GM12891 (cell line): ENCODE measurements at regions not wholly inside any gene's neighbourhood (a gene's known extent, or its start where the extent isn't known, plus 50 kb on each side); places are given as distances from the start of the nearest gene placed in this dataset.

Experiments used
- DNase-seq: peaks from one replicate; pipeline ENCODE4 v3.0.0; 2011; ENCODE audit warnings: low spot score; ENCODE audit not compliant: insufficient read length
- FAIRE-seq: peaks from 2 replicates; lab custom pipeline; 2011; peaks lifted over from hg19 to GRCh38; lab: Jason Lieb, UNC
- PAX5 ChIP-seq: IDR thresholded peaks from 2 replicates; pipeline ENCODE4 v1.6.1; 2011; ENCODE audit warnings: low read length, moderate library complexity, mild to moderate bottlenecking; ENCODE audit not compliant: insufficient read depth, severe bottlenecking
- POLR2A ChIP-seq: IDR thresholded peaks from 2 replicates; pipeline ENCODE4 v1.6.1; 2011; ENCODE audit warnings: low read depth, low read length, control low read depth
- POLR2AphosphoS5 ChIP-seq: IDR thresholded peaks from 2 replicates; pipeline ENCODE4 v1.6.1; 2011; ENCODE audit warnings: low read depth, low read length, control low read depth
- POU2F2 ChIP-seq: IDR thresholded peaks from 2 replicates; pipeline ENCODE4 v1.6.1; 2011; ENCODE audit warnings: low read depth, mild to moderate bottlenecking, control low read depth, low read length, moderate library complexity
- SPI1 ChIP-seq: IDR thresholded peaks from 2 replicates; pipeline ENCODE4 v1.6.1; 2011; ENCODE audit warnings: low read depth, low read length, control low read depth
- TAF1 ChIP-seq: IDR thresholded peaks from 2 replicates; pipeline ENCODE4 v1.6.1; 2011; ENCODE audit warnings: low read depth, low read length, control low read depth

DNA sequence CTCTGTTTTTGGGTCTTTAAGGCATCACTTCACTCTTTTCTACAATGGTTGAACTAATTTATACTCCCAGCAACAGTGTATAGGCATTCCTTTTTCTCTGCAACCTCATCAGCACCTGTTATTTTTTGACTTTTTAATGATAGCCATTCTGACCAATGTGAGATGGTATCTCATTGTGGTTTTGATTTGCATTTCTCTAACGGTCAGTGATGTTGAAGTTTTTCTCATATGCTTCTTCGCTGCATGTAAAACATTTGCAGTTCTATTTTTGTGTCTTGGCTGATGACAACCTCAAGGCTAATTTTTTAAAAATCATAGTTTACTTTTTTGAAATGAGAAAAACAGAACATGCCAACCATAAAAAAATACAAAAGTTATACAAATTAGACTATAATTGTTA is 258.2 kb upstream of the EDNRB start:
- TF ChIP-seq POLR2AphosphoS5 (no peak), POU2F2 (no peak), SPI1 (no peak), POLR2A (no peak), TAF1 (no peak), PAX5 (no peak)
- DNase-seq, result no peak
- FAIRE-seq, result no peak

DNA sequence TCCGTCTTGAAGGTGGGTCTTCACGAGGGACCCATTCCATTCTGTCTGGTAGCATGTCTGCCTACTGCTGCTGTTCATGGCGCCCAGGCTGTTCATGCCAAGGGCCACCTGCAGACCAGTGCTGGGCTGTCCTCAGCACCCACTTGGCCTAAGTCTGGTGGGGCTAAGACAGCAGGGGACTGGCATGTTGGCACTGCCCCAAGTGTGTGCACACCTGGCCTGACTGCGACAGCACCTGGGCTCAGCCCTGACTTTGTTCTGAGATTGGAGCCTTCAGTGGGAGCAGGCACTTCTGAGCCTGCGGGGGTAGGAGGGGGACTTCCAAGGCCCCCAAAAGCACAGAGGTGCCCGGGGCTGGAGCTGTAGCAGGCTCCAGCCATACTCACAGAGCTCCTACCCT is 250.8 kb upstream of the EDNRB start:
- FAIRE-seq (no peak), DNase-seq (no peak)
- TF ChIP-seq POU2F2, result no peak
- TF ChIP-seq TAF1, result no peak
- TF ChIP-seq PAX5, result no peak
- TF ChIP-seq POLR2A, result no peak
- TF ChIP-seq SPI1, result no peak
- no peak for TF ChIP-seq POLR2AphosphoS5

DNA sequence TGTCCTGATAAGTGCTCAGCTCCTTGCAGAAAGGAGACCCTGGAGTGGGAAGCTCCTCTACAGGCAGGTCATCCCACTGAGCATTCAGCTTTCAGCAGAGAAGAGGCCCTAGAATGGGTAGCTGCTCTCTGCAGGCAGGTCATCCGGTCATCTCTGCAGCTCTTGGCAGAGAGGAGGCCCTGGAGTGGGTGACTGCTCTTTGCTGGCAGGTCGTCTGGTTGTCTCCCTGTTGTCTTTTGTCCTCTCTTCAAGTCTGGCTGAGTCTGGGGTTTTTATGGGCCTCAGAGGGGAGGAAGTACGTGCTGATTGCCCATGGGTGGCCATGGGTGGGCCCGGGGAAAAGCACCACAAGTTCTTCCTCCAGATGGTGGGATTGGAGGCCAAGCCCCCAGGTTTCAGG is 250.3 kb upstream of the EDNRB start:
- TF ChIP-seq PAX5, result no peak
- TF ChIP-seq TAF1, result no peak
- no peak for TF ChIP-seq POLR2AphosphoS5
- TF ChIP-seq POLR2A, result no peak
- FAIRE-seq (no peak), DNase-seq (no peak)

DNA sequence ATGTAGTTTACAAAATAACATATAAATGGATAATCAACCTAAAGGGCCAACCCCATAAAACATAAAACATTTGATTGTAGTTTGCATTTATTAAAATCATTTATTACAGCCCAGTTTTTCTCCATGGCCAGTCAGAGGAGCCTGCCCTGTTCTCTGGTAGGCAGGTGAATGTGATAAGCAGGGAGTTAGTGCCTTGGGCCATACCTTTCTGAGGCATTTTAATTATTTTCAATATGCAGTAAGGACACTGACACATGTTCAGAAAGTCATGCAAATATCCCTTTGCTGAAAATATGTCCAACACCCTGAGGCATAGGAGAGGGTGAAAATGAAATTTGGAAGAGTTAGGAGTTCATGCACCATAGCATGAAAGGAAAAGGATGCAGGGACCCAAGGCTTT is 242.6 kb upstream of the EDNRB start:
- DNase-seq, result no peak
- no peak for FAIRE-seq
- TF ChIP-seq POU2F2, result no peak
- no peak for TF ChIP-seq POLR2AphosphoS5
- no peak for TF ChIP-seq PAX5
- no peak for TF ChIP-seq POLR2A

DNA sequence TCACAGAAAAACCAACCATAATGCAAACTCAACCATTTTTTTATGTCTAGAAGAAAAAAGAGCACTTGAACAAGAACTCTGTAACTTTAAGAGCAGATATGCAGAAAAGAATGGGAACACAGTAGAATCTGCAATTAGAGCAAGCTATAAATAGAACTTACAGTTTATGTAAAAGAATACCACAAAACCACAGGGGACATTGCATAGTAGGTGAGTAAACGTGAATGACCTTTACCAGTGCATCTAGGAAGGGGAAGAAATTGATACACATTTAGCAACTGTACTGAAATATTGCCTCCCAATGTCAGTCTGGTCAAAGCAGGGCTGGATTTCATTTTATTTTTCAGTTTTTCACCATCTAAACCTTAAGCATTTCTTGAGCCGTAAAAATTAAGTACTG is 242.2 kb upstream of the EDNRB start:
- FAIRE-seq (no peak), DNase-seq (no peak)
- TF ChIP-seq POLR2A (no peak), SPI1 (no peak), PAX5 (no peak), POU2F2 (no peak), POLR2AphosphoS5 (no peak), TAF1 (no peak)

DNA sequence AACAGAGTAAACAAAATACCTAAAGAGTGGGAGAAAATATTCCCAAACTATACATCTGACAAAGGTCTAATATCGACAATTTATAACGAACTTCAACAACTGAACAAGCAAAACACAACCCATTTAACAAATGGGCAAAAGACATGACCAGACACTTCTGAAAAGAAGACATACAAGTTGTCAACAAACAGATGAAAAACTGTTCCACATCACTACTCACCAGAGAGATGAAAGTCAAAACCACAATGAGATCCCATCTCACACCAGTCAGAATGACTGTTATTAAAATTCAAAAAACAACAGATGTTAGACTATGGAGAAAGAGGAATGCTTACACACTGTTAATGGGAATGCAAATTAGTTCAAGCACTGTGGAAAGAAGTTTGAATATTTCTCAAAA is 233.8 kb upstream of the EDNRB start:
- no peak for FAIRE-seq
- no peak for DNase-seq
- TF ChIP-seq PAX5, result no peak
- no peak for TF ChIP-seq TAF1
- no peak for TF ChIP-seq SPI1
- TF ChIP-seq POU2F2, result no peak
- TF ChIP-seq POLR2A, result no peak

DNA sequence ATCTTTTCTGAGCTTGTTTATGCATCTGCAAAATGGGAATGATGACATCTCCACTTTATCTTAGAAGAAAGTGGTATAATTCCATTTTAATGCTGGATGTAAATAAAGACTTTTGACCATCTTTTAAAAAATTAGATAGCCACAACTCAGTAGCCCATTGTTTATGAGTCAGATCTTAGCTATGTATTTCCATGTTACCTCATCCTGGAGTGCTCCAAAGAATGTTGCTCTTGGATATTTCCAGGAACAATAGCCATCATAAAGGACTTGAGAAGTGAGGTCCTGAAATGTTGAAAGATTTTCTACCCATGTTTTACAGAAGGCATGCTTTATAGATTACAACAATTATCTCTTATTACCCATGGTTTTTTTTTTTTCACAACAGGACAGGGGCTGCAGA is 229.3 kb upstream of the EDNRB start:
- no peak for FAIRE-seq
- DNase-seq, result no peak
- TF ChIP-seq PAX5 (no peak), POU2F2 (no peak)

DNA sequence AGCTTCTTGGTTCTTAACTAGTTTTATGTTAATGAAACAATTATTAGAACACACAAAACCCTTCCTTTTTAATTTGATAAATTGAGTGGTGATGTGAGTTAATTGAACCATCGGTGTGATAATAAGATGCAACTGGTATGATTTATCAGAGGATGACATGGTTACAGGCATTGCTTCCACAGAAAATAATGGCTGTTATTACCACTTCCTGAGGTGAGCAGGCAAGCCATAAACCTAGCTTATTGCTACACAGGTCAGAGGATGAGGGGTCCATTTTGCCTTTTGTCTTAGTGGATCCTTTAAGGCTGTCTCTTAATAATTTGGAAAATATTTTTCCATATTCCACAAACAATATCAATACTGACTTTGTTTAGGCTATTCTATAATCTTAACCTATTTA is 226.6 kb upstream of the EDNRB start:
- TF ChIP-seq PAX5 (no peak), SPI1 (no peak), POLR2A (no peak), TAF1 (no peak), POLR2AphosphoS5 (no peak), POU2F2 (no peak)
- FAIRE-seq, result no peak
- DNase-seq, result no peak

DNA sequence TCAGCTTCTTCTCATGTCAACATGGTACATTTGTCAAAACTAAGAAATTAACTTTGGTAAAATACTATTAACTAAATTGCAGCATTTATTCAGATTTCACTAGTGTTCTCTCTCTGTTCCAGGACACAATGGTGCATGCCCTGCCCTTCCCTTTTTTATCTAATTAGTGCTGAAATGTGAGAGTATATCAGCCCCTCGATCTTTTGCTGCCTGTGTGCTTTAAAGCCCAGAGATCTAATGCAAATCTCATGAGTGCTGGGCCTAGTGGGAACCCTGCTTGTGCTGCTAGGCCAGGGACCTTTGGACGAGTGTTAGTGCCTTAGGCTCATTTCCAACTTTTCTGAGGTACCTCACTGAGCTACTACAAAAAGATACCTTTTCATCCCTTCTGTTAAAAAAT is 221.1 kb upstream of the EDNRB start:
- no peak for TF ChIP-seq POU2F2
- no peak for TF ChIP-seq SPI1
- TF ChIP-seq PAX5, result no peak
- TF ChIP-seq POLR2AphosphoS5, result no peak
- no peak for TF ChIP-seq TAF1
- no peak for TF ChIP-seq POLR2A
- DNase-seq (no peak), FAIRE-seq (no peak)

DNA sequence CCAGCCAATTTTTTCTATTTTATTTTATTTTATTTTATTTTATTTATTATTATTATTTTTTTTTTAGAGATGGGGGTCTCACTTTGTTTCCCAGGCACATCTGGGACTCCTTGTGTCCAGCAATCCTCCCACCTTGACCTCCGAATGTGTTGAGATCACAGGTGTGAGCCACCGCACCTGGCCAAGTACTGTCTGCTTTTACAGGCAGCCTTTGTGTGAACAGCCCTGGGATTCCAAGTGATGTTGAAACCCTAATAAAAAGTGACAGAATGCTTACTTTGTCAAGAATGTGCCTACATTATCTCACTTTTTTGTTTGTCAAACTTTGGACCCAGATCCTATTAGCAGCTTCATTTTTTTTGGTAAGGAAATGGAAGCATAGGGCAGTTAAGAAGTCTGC is 220.1 kb upstream of the EDNRB start:
- DNase-seq, result no peak
- no peak for TF ChIP-seq SPI1
- no peak for TF ChIP-seq TAF1
- no peak for TF ChIP-seq PAX5
- TF ChIP-seq POLR2AphosphoS5, result no peak
- no peak for TF ChIP-seq POLR2A
- no peak for TF ChIP-seq POU2F2

More for the DNA sequence above, 220.1 kb upstream of the EDNRB start:
- FAIRE-seq, result no peak
